Gastroesophageal sphincter (tissue), 4 donors: ENCODE measurements at regions not wholly inside any gene's neighbourhood (a gene's known extent, or its start where the extent isn't known, plus 50 kb on each side); places are given as distances from the start of the nearest gene placed in this dataset.
"Not testable (repeated sequence)": the region's sequence is repeated elsewhere in the genome, so short reads cannot be mapped to it uniquely, and the experiment has no call there.

Source experiments
- ATAC-seq: fragments of 150-250 bp; one replicate; pipeline ENCODE4 v1.9.1; 2016; ENCODE audit warnings: mild to moderate bottlenecking, moderate library complexity
- H3K27ac ChIP-seq, 4 donors: fragments of 200-600 bp; sonication (generic) in 3 of 4; 1 replicate in 3 of 4; 2 replicates in 1 of 4; pipeline ENCODE4 v1.5.1; 2016 to 2019
- H3K27me3 ChIP-seq: fragments of 200-600 bp; sonication (generic); one replicate; pipeline ENCODE4 v1.5.1; 2019
- H3K36me3 ChIP-seq, 2 donors: fragments of 200-600 bp; sonication (generic); one replicate each; pipeline ENCODE4 v1.5.1; 2019; ENCODE audit warnings: control low read depth in 1 of 2
- H3K4me1 ChIP-seq, 3 donors: fragments of 200-600 bp; sonication (generic); 1 replicate in 2 of 3; 2 replicates in 1 of 3; pipeline ENCODE4 v1.5.1; 2016 to 2019; ENCODE audit warnings: control low read depth in 2 of 3
- H3K4me3 ChIP-seq, 2 donors: fragments of 200-600 bp; sonication (generic); one replicate each; pipeline ENCODE4 v1.5.1; 2019; ENCODE audit warnings: mild to moderate bottlenecking in 1 of 2, moderate library complexity in 1 of 2
- H3K9me3 ChIP-seq, 3 donors: fragments of 200-600 bp; sonication (generic); one replicate each; pipeline ENCODE4 v1.5.1; 2017 to 2019; ENCODE audit warnings: control low read depth in 2 of 3
- EP300 ChIP-seq: sonication (generic); formaldehyde crosslinking; IDR thresholded peaks from one replicate; pipeline ENCODE4 v1.6.1; 2017; ENCODE audit warnings: antibody characterized with exemption, mild to moderate bottlenecking
- POLR2A ChIP-seq, 2 donors: fragments of 450-650 bp; IDR thresholded peaks; one replicate each; pipeline ENCODE4 v1.6.1; 2017; ENCODE audit warnings: antibody characterized with exemption in 2 of 2, mild to moderate bottlenecking in 2 of 2, moderate library complexity in 1 of 2
- POLR2AphosphoS5 ChIP-seq: sonication (generic); formaldehyde crosslinking; IDR thresholded peaks from one replicate; pipeline ENCODE4 v1.6.1; 2017; ENCODE audit warnings: antibody characterized with exemption
- WGBS, 2 donors: methylation state at CpG; one replicate each; pipeline ENCODE4 v1.1.5; 2018; ENCODE audit warnings: low coverage in 1 of 2; 5-methylcytosine and 5-hydroxymethylcytosine counted together
- TF ChIP-seq, protein P1 (sequence below), 4 experiments: fragments of 200-600 bp in 2 of 4; fragments of 450-650 bp in 2 of 4; sonication (generic) in 1 of 4; IDR thresholded peaks; one replicate each; pipeline ENCODE4 v1.5.1; 2017 to 2019; ENCODE audit warnings: antibody characterized with exemption in 4 of 4, mild to moderate bottlenecking in 2 of 4, moderate library complexity in 2 of 4

GRCh38 chr17:13099926-13100325 is 82.1 kb upstream of the ELAC2 start:
- Histone ChIP-seq H3K9me3 (no peaks in the 10 kb centered on the region), H3K27me3 (no peaks in the 10 kb centered on the region), H3K36me3 (no peaks in the 10 kb centered on the region), H3K27ac (no peak overlapping the region), H3K4me3 (no peak overlapping the region), H3K4me1 (peaks cover 0 to 6% (median 0%) of the 10 kb centered on the region in 3 donors)
- TF ChIP-seq POLR2AphosphoS5 (no peak), POLR2A (IDR thresholded peaks at IDR 0.05) (no peak), EP300 (no peak)
- TF ChIP-seq, protein P1, sequence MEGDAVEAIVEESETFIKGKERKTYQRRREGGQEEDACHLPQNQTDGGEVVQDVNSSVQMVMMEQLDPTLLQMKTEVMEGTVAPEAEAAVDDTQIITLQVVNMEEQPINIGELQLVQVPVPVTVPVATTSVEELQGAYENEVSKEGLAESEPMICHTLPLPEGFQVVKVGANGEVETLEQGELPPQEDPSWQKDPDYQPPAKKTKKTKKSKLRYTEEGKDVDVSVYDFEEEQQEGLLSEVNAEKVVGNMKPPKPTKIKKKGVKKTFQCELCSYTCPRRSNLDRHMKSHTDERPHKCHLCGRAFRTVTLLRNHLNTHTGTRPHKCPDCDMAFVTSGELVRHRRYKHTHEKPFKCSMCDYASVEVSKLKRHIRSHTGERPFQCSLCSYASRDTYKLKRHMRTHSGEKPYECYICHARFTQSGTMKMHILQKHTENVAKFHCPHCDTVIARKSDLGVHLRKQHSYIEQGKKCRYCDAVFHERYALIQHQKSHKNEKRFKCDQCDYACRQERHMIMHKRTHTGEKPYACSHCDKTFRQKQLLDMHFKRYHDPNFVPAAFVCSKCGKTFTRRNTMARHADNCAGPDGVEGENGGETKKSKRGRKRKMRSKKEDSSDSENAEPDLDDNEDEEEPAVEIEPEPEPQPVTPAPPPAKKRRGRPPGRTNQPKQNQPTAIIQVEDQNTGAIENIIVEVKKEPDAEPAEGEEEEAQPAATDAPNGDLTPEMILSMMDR (IDR thresholded peaks at IDR 0.05): no peak
- ATAC-seq: no peak
- WGBS, 2 donors: 33 to 44% methylated on average over 7 to 9 of the region's 9 CpGs

DNA sequence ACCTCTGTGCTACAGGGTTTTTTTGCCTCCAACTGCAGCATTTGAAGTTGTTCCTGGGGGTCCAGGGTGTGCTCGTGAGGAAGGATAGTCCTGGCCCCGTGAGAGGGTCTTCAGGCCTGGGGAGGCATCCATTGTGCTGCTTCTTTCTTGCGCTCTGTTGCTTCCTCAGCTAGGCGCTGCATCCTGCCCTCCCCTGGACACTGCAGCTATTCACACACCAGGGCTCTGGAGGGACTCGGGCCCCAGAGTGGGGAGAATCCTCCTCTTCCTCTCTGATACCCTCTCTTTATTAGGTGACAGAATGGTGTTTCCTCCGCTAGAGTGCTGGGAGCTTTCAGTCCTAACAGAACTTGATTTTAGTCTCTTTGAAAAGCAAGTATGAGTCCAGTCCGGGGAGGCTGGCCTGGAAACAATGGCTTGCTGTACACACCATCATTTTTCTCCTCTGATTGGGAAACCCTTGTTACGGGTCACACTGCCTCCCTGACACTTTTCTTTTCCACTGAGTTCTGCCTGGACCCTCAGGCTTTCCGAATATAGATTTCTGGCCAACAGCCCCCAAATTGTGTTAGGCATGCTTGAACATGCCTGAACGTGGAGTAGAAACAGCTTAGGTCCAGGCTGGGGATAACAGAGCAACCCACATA is 81.4 kb upstream of the ELAC2 start:
- WGBS, 2 donors: 62 to 66% methylated on average over 8 of the region's 10 CpGs
- peaks cover 0 to 6% (median 0%) of the 10 kb centered on the region in 3 donors for H3K4me1 ChIP-seq
- H3K27me3 ChIP-seq: no peaks in the 10 kb centered on the region
- H3K36me3 ChIP-seq: no peaks in the 10 kb centered on the region
- H3K9me3 ChIP-seq: no peaks in the 10 kb centered on the region
- no peak overlapping the region for H3K27ac ChIP-seq
- no peak for ATAC-seq
- no peak overlapping the region for H3K4me3 ChIP-seq
- TF ChIP-seq POLR2A (IDR thresholded peaks at IDR 0.05) (no peak), POLR2AphosphoS5 (no peak), EP300 (no peak)
- TF ChIP-seq, protein P1 (IDR thresholded peaks at IDR 0.05): no peak

GRCh38 chr17:13096291-13096690 is 78.5 kb upstream of the ELAC2 start:
- Histone ChIP-seq H3K36me3 (no peaks in the 10 kb centered on the region), H3K27me3 (no peaks in the 10 kb centered on the region), H3K4me1 (peaks cover 0 to 6% (median 0%) of the 10 kb centered on the region in 3 donors), H3K27ac (no peak overlapping the region), H3K9me3 (no peaks in the 10 kb centered on the region), H3K4me3 (no peak overlapping the region)
- TF ChIP-seq POLR2A (IDR thresholded peaks at IDR 0.05) (no peak), POLR2AphosphoS5 (no peak), EP300 (no peak)
- TF ChIP-seq, protein P1 (IDR thresholded peaks at IDR 0.05): no peak
- ATAC-seq: no peak
- WGBS, 2 donors: 22 to 33% methylated on average over 3 of the region's 3 CpGs

- not testable (repeated sequence) for ATAC-seq
- WGBS, 2 donors: 80% methylated on average over 1 to 5 of the region's 5 CpGs
Observed at GRCh38 chr17:13092010-13092409, 74.2 kb upstream of the ELAC2 start.

GRCh38 chr17:13088666-13089065 is 70.8 kb upstream of the ELAC2 start:
- 42% methylated on average over 5 of the region's 5 CpGs; no CpG with 5 or more reads in 1 of the 2 donors for WGBS, 2 donors
- no peak overlapping the region for H3K4me3 ChIP-seq
- H3K4me1 ChIP-seq: peaks cover 0 to 10% (median 0%) of the 10 kb centered on the region in 3 donors
- H3K9me3 ChIP-seq: no peaks in the 10 kb centered on the region
- peaks cover 21% of the 10 kb centered on the region for H3K27me3 ChIP-seq
- no peak overlapping the region for H3K27ac ChIP-seq
- no peak for TF ChIP-seq POLR2A (IDR thresholded peaks at IDR 0.05)
- TF ChIP-seq, protein P1 (IDR thresholded peaks at IDR 0.05): no peak
- no peak for TF ChIP-seq EP300
- no peak for TF ChIP-seq POLR2AphosphoS5
- no peak for ATAC-seq
- H3K36me3 ChIP-seq: no peaks in the 10 kb centered on the region

More at GRCh38 chr17:13092010-13092409, 74.2 kb upstream of the ELAC2 start:
- H3K36me3 ChIP-seq, H3K27ac ChIP-seq, H3K9me3 ChIP-seq, H3K4me3 ChIP-seq, H3K27me3 ChIP-seq: not testable (repeated sequence)
- H3K4me1 ChIP-seq: peaks cover 0 to 16% (median 0%) of the 10 kb centered on the region in 3 donors
